ENCODE measurements at regions not wholly inside any gene's neighbourhood (a gene's known extent, or its start where the extent isn't known, plus 50 kb on each side); places are given as distances from the start of the nearest gene placed in this dataset.
"Not testable (repeated sequence)": the region's sequence is repeated elsewhere in the genome, so short reads cannot be mapped to it uniquely, and the experiment has no call there.

GRCh38 chr18:8526332-8526731 lies 82.9 kb upstream of the RAB12 start:
- Mint-ChIP-seq H3K4me3 (peak overlapping the region; percentile 21), H3K27ac (peak overlapping the region; percentile 51), H3K27me3 (ENCODE audit: insufficient read depth, low read depth) (peaks cover 10% of the 10 kb centered on the region), H3K4me1 (peaks cover 2% of the 10 kb centered on the region), H3K9me3 (peaks cover 20% of the 10 kb centered on the region), H3K36me3 (no peaks in the 10 kb centered on the region)
- Histone ChIP-seq H3K27ac (no peak overlapping the region), H3K4me3 (no peak overlapping the region), H3K4me1 (no peaks in the 10 kb centered on the region), H3K4me2 (no peak overlapping the region), H3K27me3 (no peaks in the 10 kb centered on the region), H2AFZ (replicated peaks) (no peak overlapping the region), H3K9me3 (ENCODE audit: low read depth) (no peaks in the 10 kb centered on the region), H4K20me1 (ENCODE audit: low read depth) (no peaks in the 10 kb centered on the region), H3K9ac (no peak overlapping the region), H3K79me2 (ENCODE audit: low read depth) (no peaks in the 10 kb centered on the region), H3F3A (ENCODE audit: low read depth) (no peaks in the 10 kb centered on the region), H3K36me3 (no peaks in the 10 kb centered on the region)
- TF ChIP-seq EZH2 (IDR thresholded peaks at IDR 0.05) (no peak), CTCF (IDR thresholded peaks at IDR 0.05) (no peak), EZH2phosphoT487 (IDR thresholded peaks at IDR 0.05) (no peak)
- no peak for DNase-seq (ENCODE audit: low spot score)

GRCh38 chr18:8529609-8530008 lies 79.6 kb upstream of the RAB12 start:
- Histone ChIP-seq H4K20me1 (ENCODE audit: low read depth) (no peaks in the 10 kb centered on the region), H3K4me1 (no peaks in the 10 kb centered on the region), H3F3A (ENCODE audit: low read depth) (no peaks in the 10 kb centered on the region), H3K79me2 (ENCODE audit: low read depth) (no peaks in the 10 kb centered on the region), H3K4me3 (no peak overlapping the region), H3K9me3 (ENCODE audit: low read depth) (peaks cover 5% of the 10 kb centered on the region), H3K4me2 (no peak overlapping the region), H2AFZ (replicated peaks) (no peak overlapping the region), H3K27me3 (no peaks in the 10 kb centered on the region), H3K36me3 (no peaks in the 10 kb centered on the region), H3K9ac (no peak overlapping the region), H3K27ac (no peak overlapping the region)
- Mint-ChIP-seq H3K4me3 (no peak overlapping the region), H3K4me1 (peaks cover 2% of the 10 kb centered on the region), H3K36me3 (no peaks in the 10 kb centered on the region), H3K9me3 (peaks cover 33% of the 10 kb centered on the region), H3K27ac (no peak overlapping the region), H3K27me3 (ENCODE audit: insufficient read depth, low read depth) (peaks cover 5% of the 10 kb centered on the region)
- DNase-seq (ENCODE audit: low spot score) = no peak
- TF ChIP-seq CTCF (IDR thresholded peaks at IDR 0.05) = no peak
- TF ChIP-seq EZH2phosphoT487 (IDR thresholded peaks at IDR 0.05) = no peak
- TF ChIP-seq EZH2 (IDR thresholded peaks at IDR 0.05) = no peak

GRCh38 chr18:8531084-8531483 lies 78.2 kb upstream of the RAB12 start:
- not testable (repeated sequence) for H3K27ac Mint-ChIP-seq; H3K4me1 Mint-ChIP-seq; H3K4me3 Mint-ChIP-seq; H3K4me3 ChIP-seq; H2AFZ ChIP-seq (replicated peaks); DNase-seq (ENCODE audit: low spot score); H3K4me1 ChIP-seq; H4K20me1 ChIP-seq (ENCODE audit: low read depth); H3K36me3 ChIP-seq; H3K27ac ChIP-seq; H3K9ac ChIP-seq; H3K27me3 Mint-ChIP-seq (ENCODE audit: insufficient read depth, low read depth); H3K4me2 ChIP-seq; H3K79me2 ChIP-seq (ENCODE audit: low read depth); H3K9me3 ChIP-seq (ENCODE audit: low read depth); H3F3A ChIP-seq (ENCODE audit: low read depth); H3K27me3 ChIP-seq; H3K36me3 Mint-ChIP-seq
- peaks cover 33% of the 10 kb centered on the region for H3K9me3 Mint-ChIP-seq

- Histone ChIP-seq H3K4me2 (no peak overlapping the region), H3K27me3 (no peaks in the 10 kb centered on the region), H4K20me1 (ENCODE audit: low read depth) (no peaks in the 10 kb centered on the region), H3K27ac (no peak overlapping the region), H3K9ac (no peak overlapping the region), H2AFZ (replicated peaks) (no peak overlapping the region), H3F3A (ENCODE audit: low read depth) (no peaks in the 10 kb centered on the region), H3K4me1 (no peaks in the 10 kb centered on the region), H3K79me2 (ENCODE audit: low read depth) (no peaks in the 10 kb centered on the region), H3K9me3 (ENCODE audit: low read depth) (peaks cover 5% of the 10 kb centered on the region), H3K4me3 (no peak overlapping the region), H3K36me3 (no peaks in the 10 kb centered on the region)
- no peak overlapping the region for H3K4me3 Mint-ChIP-seq
- H3K4me1 Mint-ChIP-seq = no peaks in the 10 kb centered on the region
- DNase-seq (ENCODE audit: low spot score) = no peak
- peaks cover 16% of the 10 kb centered on the region for H3K9me3 Mint-ChIP-seq
- no peaks in the 10 kb centered on the region for H3K27me3 Mint-ChIP-seq (ENCODE audit: insufficient read depth, low read depth)
- H3K36me3 Mint-ChIP-seq = no peaks in the 10 kb centered on the region
- TF ChIP-seq EZH2 (IDR thresholded peaks at IDR 0.05) = no peak
- TF ChIP-seq CTCF (IDR thresholded peaks at IDR 0.05) = no peak
- TF ChIP-seq EZH2phosphoT487 (IDR thresholded peaks at IDR 0.05) = no peak
- no peak overlapping the region for H3K27ac Mint-ChIP-seq
Observed at GRCh38 chr18:8536231-8536630, 73.0 kb upstream of the RAB12 start.

Measured in neural progenitor cell (in vitro differentiated cells).